HepG2 (cell line): ENCODE measurements at regions not wholly inside any gene's neighbourhood (a gene's known extent, or its start where the extent isn't known, plus 50 kb on each side); places are given as distances from the start of the nearest gene placed in this dataset.

ENCODE experiments used
- ATAC-seq: fragments of 200-7000 bp; cut with Tn5 transposase; 3 replicates; pipeline ENCODE4 v1.9.1; 2020; ENCODE audit warnings: mild to moderate bottlenecking, moderate library complexity
- BruUV-seq: library from RNA; stranded (reverse); fragments of 400-500 nt; replicated peaks from 2 replicates; lab custom pipeline; 2021; lab: Mats Ljungman, UMichigan
- CTCF ChIA-PET: fragments of 300-600 bp; formaldehyde crosslinking; extraction: SDS; loops from one replicate; lab custom pipeline; 2021; ENCODE audit warnings: low total read pairs, inconsistent platforms, low intra/inter-chr PET ratio; lab: Yijun Ruan, JAX
- POLR2A ChIA-PET: fragments of 350-600 bp; sonication (Branson Sonifier 250); formaldehyde crosslinking; loops from one replicate; lab custom pipeline; 2020; ENCODE audit warnings: antibody characterized with exemption, inconsistent platforms; lab: Yijun Ruan, JAX
- DNase-seq: peaks from one replicate; pipeline ENCODE4 v3.0.0-alpha.2; 2015; ENCODE audit warnings: low spot score
- FAIRE-seq: peaks from 3 replicates; lab custom pipeline; 2011; peaks lifted over from hg19 to GRCh38; lab: Jason Lieb, UNC
- H2AFZ ChIP-seq: one replicate; pipeline ENCODE4 v1.6.1; 2011; ENCODE audit warnings: low read length, inconsistent platforms
- H3K27ac ChIP-seq: fragments of 300-600 bp; 3 replicates; pipeline ENCODE4 v1.8.0; 2011; ENCODE audit warnings: mixed run types, mild to moderate bottlenecking, mixed read lengths, low read length, inconsistent platforms; ENCODE audit not compliant: insufficient read depth; ENCODE audit errors: extremely low read length
- H3K27me3 ChIP-seq, 2 experiments: fragments of 200-600 bp in 1 of 2; 2 replicates in 1 of 2; 3 replicates in 1 of 2; pipeline versions ENCODE4 v1.6.0 to v1.8.0; 2011; ENCODE audit warnings: low read length in 2 of 2, mild to moderate bottlenecking in 2 of 2, moderate library complexity in 2 of 2, inconsistent platforms in 1 of 2; ENCODE audit not compliant: insufficient read depth in 2 of 2, control insufficient read depth in 1 of 2
- H3K36me3 ChIP-seq, 2 experiments: fragments of 200-600 bp in 1 of 2; replicated peaks in 1 of 2; 2 replicates in 1 of 2; 3 replicates in 1 of 2; pipeline versions ENCODE4 v1.5.1 to v1.8.0; 2011; ENCODE audit warnings: low read length in 2 of 2, inconsistent platforms in 1 of 2; ENCODE audit not compliant: insufficient read depth in 2 of 2, control insufficient read depth in 1 of 2
- H3K4me1 ChIP-seq: 2 replicates; pipeline ENCODE4 v1.5.1; 2012; ENCODE audit warnings: low read length, inconsistent platforms; ENCODE audit not compliant: insufficient read depth
- H3K4me2 ChIP-seq: 2 replicates; pipeline ENCODE4 v1.6.0; 2011; ENCODE audit warnings: low read depth, low read length, inconsistent platforms
- H3K4me3 ChIP-seq, 3 experiments: fragments of 200-600 bp in 1 of 3; sonication (generic), shearing (Covaris generic) in 1 of 3; replicated peaks in 1 of 3; 2 replicates each; pipeline ENCODE4 v1.5.1; 2011 to 2016; ENCODE audit warnings: low read length in 3 of 3, inconsistent platforms in 2 of 3, low read depth in 2 of 3, mild to moderate bottlenecking in 2 of 3, control low read depth in 1 of 3, mixed read lengths in 1 of 3; ENCODE audit not compliant: insufficient read depth in 1 of 3
- H3K79me2 ChIP-seq: one replicate; pipeline ENCODE4 v1.6.1; 2011; ENCODE audit warnings: low read length, inconsistent platforms; ENCODE audit not compliant: insufficient read depth
- H3K9ac ChIP-seq: 2 replicates; pipeline ENCODE4 v1.6.0; 2011; ENCODE audit warnings: mild to moderate bottlenecking, low read depth, low read length, inconsistent platforms; ENCODE audit not compliant: insufficient read depth
- H3K9me3 ChIP-seq: 2 replicates; pipeline ENCODE4 v1.5.1; 2012; ENCODE audit warnings: mild to moderate bottlenecking, low read length
- H4K20me1 ChIP-seq: 2 replicates; pipeline ENCODE4 v1.6.0; 2011; ENCODE audit warnings: inconsistent platforms, mild to moderate bottlenecking, low read length, moderate library complexity; ENCODE audit not compliant: insufficient read depth
- FOXO4 ChIP-seq: sonication (generic); formaldehyde crosslinking; conservative IDR thresholded peaks from 2 replicates; pipeline ENCODE4 v1.8.1; 2023; ENCODE audit warnings: missing genetic modification reagents
- FOXP1 ChIP-seq, 2 experiments: fragments of 450-650 bp in 1 of 2; IDR thresholded peaks; 2 replicates each; pipeline ENCODE4 v1.6.1; 2017 to 2018; ENCODE audit warnings: antibody characterized with exemption in 1 of 2
- FOXP4 ChIP-seq: sonication (generic); formaldehyde crosslinking; IDR thresholded peaks from 2 replicates; pipeline ENCODE4 v1.4.0; 2020; ENCODE audit warnings: missing genetic modification reagents
- GMEB1 ChIP-seq: sonication (generic); formaldehyde crosslinking; IDR thresholded peaks from 2 replicates; pipeline ENCODE4 v1.5.1; 2020; ENCODE audit warnings: missing genetic modification reagents, mild to moderate bottlenecking, borderline replicate concordance
- NFKBIZ ChIP-seq: IDR thresholded peaks from 2 replicates; pipeline ENCODE4 v1.6.1; 2018; ENCODE audit warnings: missing genetic modification reagents, missing compliant biosample characterization
- TFAP4 ChIP-seq: sonication (generic); IDR thresholded peaks from 2 replicates; pipeline ENCODE4 v1.6.1; 2016; ENCODE audit warnings: low read depth, borderline replicate concordance
- ZBTB1 ChIP-seq: sonication (generic); formaldehyde crosslinking; IDR thresholded peaks from 2 replicates; pipeline ENCODE4 v1.4.0; 2020; ENCODE audit warnings: missing genetic modification reagents, borderline replicate concordance
- ZNF230 ChIP-seq: sonication (generic); formaldehyde crosslinking; IDR thresholded peaks from 2 replicates; pipeline ENCODE4 v1.4.0; 2020; ENCODE audit warnings: mild to moderate bottlenecking, missing genetic modification reagents
- ZNF354B ChIP-seq: sonication (generic); formaldehyde crosslinking; IDR thresholded peaks from 2 replicates; pipeline ENCODE4 v1.8.0; 2022; ENCODE audit warnings: mild to moderate bottlenecking, missing genetic modification reagents
- ZNF546 ChIP-seq: sonication (generic); formaldehyde crosslinking; conservative IDR thresholded peaks from 2 replicates; pipeline ENCODE4 v1.8.1; 2023; ENCODE audit warnings: mild to moderate bottlenecking, missing genetic modification reagents
- WGBS: methylation state at CpG from one replicate; pipeline ENCODE4 v1.1.6; 2017; ENCODE audit warnings: low lambda C conversion rate; 5-methylcytosine and 5-hydroxymethylcytosine counted together
- in situ Hi-C: cut with HindIII; loops from 2 replicates; pipeline ENCODE4 v1.10.0; 2017; ENCODE audit warnings: low pct_unique_long_range_greater_than_20kb; ENCODE audit not compliant: extremely low pct_ligation_motif_present
- intact Hi-C: fragments of 100-400 bp; cut with micrococcal nuclease; formaldehyde crosslinking; loops from one replicate; pipeline ENCODE4 v1.10.0; 2022; ENCODE audit not compliant: unreplicated experiment

- Histone ChIP-seq H3K27me3 (peaks cover 1 to 11% of the 10 kb centered on the region in 2 experiments; a peak in 2 of 5 replicates), H4K20me1 (no peaks in the 10 kb centered on the region), H3K9ac (no peak overlapping the region), H3K79me2 (no peaks in the 10 kb centered on the region), H3K9me3 (no peaks in the 10 kb centered on the region), H3K27ac (no peak overlapping the region), H3K36me3 (no peaks in the 10 kb centered on the region), H3K4me1 (no peaks in the 10 kb centered on the region), H2AFZ (no peak overlapping the region), H3K4me3 (no peak overlapping the region), H3K4me2 (no peak overlapping the region)
- POLR2A ChIA-PET: no interaction called here
- ATAC-seq (peak; percentile 37; the same call in 2 of the 3 replicates), FAIRE-seq (no peak), DNase-seq (no peak)
- 43% methylated on average over 7 of the region's 8 CpGs for WGBS
- intact Hi-C loops: no loop called here
- in situ Hi-C loops: no loop called here
- TF ChIP-seq NFKBIZ (CRISPR knock-in tag): no peak
- TF ChIP-seq FOXP1 (IDR thresholded peaks at IDR 0.05): no peak
- no peak for TF ChIP-seq FOXP1 (CRISPR knock-in tag; IDR thresholded peaks at IDR 0.05)
- TF ChIP-seq FOXO4: no peak
- no peak for TF ChIP-seq FOXP4 (CRISPR knock-in tag)
- no peak for TF ChIP-seq GMEB1 (CRISPR knock-in tag)
- no peak for TF ChIP-seq ZBTB1 (CRISPR knock-in tag)
- TF ChIP-seq ZNF354B (CRISPR knock-in tag): no peak
- TF ChIP-seq TFAP4: no peak
- TF ChIP-seq ZNF546 (CRISPR knock-in tag): no peak
- no peak for TF ChIP-seq ZNF230 (CRISPR knock-in tag)
- CTCF ChIA-PET: no interaction called here
- BruUV-seq: no TSS peak
Measured at GRCh38 chr13:29948791-29949190, 98.4 kb upstream of the UBL3 start.
